COLO829 (cell line): ENCODE measurements at regions not wholly inside any gene's neighbourhood (a gene's known extent, or its start where the extent isn't known, plus 50 kb on each side); places are given as distances from the start of the nearest gene placed in this dataset.
"Not testable (repeated sequence)": the region's sequence is repeated elsewhere in the genome, so short reads cannot be mapped to it uniquely, and the experiment has no call there.

Source experiments
- DNase-seq: peaks from one replicate; pipeline ENCODE4 v3.0.0; 2012; ENCODE audit warnings: low spot score

GRCh38 chr9:29609282-29609681 is 2036.0 kb upstream of the C9orf72 start:
- DNase-seq = no peak

GRCh38 chr9:29613773-29614172 is 2040.5 kb upstream of the C9orf72 start:
- DNase-seq = no peak

GRCh38 chr9:29616844-29617243 is 2043.6 kb upstream of the C9orf72 start:
- no peak for DNase-seq

GRCh38 chr9:29625292-29625731 is 2052.0 kb upstream of the C9orf72 start:
- DNase-seq = no peak

GRCh38 chr9:29625931-29626330 is 2052.7 kb upstream of the C9orf72 start:
- no peak for DNase-seq

DNA sequence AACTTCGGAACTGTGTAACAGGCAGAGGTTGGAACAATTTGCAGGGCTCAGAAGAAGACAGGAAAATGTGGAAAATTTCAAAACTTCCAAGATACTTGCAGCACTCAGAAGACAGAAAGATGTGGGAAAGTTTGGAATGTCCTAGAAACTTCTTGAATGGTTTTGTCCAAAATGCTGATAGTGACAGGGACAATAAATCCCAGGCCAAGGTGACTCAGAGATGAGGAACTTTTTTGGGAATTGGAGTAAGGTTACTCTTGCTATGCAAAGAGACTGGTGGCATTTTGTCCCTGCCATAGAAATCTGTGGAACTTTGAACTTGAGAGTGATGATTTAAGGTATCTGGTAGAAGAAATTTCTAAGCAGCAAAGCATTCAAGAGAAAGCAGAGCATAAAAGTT is 2055.6 kb upstream of the C9orf72 start:
- DNase-seq = not testable (repeated sequence)

DNA sequence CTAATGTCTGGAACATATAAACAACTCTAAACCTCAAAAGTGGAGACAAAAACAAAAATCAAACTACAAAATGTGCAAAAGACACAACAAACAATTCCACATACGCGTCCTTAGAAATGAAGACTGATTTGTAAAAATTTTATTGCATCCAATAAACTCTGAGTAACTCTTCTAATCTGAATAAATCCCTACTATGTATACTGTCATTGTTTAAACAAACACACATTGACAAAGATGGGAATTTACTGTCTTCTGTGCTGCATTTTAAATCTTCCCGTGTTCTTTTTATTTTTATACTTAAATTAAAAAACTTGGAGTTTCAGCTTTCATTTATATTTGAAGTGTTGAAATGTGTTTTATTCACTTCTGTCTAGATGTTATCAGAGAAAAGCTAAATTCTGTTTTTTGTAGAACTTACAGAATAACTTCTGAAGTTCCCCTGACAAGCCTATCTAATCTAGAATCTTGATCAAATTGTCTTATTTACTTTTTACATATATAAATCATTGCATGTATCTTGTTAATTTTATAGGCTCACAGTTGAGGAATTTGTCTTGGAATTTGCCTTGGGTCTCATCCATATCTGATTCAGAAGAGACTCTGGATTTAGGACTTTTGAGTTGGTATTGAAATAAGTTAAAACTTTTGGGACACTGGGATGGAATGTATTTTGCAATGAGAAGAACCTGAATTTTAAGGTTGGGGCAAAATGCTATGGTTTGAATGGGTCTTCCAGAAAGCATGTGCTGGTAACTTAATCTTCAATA is 2064.4 kb upstream of the C9orf72 start:
- DNase-seq = no peak

- no peak for DNase-seq
These were observed 2067.2 kb upstream of the C9orf72 start for GRCh38 chr9:29640507-29640906.

- DNase-seq = no peak
These were observed 2071.2 kb upstream of the C9orf72 start for GRCh38 chr9:29644514-29644913.

DNA sequence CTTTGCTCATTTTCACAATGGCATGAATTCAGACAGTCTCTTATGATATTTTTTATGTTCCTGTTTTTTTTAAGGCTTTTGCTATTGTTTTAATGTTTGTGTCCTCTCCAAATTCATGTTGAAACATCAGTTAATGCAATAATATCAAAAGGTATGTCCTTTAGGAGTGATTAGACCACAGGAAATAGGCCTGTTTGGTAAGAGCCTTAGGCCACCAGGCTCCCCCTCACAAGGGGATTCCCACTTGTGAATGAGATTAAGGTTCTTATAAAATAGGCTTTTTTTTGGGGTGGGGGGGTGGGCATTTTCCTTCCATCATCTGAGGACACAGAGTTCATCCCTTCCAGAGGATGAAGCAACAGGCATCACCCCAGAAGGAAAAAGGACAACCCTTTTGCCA is 2074.2 kb upstream of the C9orf72 start:
- no peak for DNase-seq

DNA sequence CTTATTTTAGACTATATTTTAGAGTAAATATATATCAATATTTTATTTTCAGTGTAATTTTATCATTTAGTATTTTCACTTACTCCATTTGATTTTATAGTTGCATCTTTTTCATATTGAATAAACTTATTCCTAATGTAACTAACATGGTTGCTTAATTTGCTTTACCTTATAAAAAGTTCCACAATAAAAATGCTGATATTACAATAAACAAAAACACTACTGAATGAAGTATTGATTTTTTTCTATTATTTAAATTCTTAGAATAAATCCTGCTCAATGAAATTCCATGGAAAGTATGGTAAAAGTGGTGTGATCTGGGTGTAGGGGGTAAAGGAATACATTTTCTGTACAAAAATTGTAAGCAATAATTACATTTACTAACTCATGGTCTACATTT is 2074.9 kb upstream of the C9orf72 start:
- DNase-seq = no peak

DNA sequence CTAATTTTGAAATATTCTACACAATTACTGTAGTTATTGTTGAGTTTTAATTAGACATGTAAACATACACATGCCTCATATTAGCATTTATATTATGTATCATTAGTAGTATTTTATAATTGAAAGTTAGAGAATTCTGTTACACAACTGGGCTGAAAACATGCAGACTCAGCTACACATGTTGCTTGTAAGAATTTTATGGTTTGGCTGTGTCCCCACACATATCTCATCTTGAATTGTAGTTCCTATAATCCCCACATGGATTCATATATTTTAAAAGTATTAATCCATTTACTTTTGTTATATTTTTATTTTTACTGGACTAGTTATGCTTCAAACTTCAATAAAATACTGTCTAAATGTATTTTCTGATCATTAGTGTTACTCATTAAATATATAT is 2075.3 kb upstream of the C9orf72 start:
- no peak for DNase-seq

DNA sequence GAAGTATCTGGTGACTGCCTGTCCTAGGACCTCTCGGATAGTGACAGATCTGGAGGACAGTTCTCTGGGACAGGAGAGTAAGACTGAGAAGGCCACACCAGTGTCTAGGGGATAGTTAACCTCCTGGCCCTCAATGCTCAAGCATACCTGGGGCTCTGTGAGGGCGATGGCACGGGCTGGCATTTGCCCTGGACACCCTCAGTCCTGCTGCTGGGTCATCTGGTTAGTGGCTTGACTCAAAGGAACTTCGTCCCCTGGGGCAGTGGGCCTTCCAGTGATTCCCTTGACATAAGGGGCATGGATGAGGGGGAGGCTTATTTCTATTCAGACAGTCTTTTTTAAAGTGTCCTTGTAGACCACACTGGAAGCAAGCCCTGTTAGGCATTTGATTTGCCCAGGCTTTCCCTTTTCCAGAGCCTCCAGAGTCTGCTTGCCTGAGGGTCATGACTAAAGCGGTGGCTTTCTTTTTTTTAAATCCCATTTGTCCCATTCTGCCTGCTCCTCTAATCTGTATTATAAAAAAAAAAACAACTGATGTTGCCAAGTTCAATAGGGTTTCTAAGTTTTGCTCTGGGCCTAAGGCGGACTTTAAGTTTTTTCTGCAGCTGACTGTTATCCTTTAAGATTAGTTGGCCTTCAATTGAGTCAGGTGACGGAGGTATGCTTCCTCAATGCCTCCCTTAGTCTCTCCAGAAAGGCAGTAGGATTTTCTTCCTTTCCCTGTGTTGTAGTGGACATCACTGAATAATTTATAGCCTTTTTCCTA is 2083.5 kb upstream of the C9orf72 start:
- no peak for DNase-seq

GRCh38 chr9:29657821-29658220 is 2084.5 kb upstream of the C9orf72 start:
- no peak for DNase-seq

DNA sequence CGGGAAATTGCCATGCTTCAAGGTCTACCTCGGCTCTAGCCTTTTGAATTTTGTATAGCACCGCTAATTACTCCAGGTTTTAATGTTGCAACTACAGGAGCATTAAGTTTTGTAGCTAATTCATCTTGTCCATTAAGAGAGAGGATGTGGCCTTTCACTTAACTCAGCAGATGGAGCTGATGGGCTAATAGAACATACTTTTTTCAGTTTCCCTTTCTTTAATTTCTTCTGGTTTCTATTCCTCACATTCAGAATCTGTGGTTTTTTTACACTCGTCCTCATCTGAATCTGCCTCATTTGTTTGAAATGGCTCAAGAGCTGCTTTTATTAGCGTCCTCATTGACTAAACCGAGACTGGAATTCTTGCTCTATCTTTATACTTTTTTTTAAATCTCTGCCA is 2085.7 kb upstream of the C9orf72 start:
- DNase-seq = no peak

GRCh38 chr9:29659736-29660135 is 2086.5 kb upstream of the C9orf72 start:
- no peak for DNase-seq

DNA sequence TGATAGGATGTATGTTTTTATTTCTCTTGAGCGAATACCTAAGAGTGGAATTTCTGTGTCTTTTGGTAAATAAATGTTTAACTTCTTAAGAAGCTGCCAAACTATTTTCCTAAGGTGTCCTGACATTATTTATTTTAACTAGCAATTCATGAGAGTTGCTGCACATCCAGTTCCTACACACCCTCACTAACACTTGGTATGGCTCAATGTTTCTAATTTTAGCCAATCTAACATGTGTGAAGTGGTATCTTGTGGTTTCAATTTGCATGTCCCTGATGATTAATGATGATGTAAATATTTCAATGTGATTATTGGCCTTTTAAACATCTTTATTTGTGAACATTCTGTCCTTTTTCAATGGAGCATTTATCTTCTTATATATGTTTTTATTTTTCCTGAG is 2095.5 kb upstream of the C9orf72 start:
- no peak for DNase-seq

GRCh38 chr9:29669613-29670012 is 2096.3 kb upstream of the C9orf72 start:
- DNase-seq = no peak

- DNase-seq = no peak
These were observed 2112.2 kb upstream of the C9orf72 start for GRCh38 chr9:29685531-29685930.

- no peak for DNase-seq
These were observed 2117.9 kb upstream of the C9orf72 start for GRCh38 chr9:29691145-29691544.

DNA sequence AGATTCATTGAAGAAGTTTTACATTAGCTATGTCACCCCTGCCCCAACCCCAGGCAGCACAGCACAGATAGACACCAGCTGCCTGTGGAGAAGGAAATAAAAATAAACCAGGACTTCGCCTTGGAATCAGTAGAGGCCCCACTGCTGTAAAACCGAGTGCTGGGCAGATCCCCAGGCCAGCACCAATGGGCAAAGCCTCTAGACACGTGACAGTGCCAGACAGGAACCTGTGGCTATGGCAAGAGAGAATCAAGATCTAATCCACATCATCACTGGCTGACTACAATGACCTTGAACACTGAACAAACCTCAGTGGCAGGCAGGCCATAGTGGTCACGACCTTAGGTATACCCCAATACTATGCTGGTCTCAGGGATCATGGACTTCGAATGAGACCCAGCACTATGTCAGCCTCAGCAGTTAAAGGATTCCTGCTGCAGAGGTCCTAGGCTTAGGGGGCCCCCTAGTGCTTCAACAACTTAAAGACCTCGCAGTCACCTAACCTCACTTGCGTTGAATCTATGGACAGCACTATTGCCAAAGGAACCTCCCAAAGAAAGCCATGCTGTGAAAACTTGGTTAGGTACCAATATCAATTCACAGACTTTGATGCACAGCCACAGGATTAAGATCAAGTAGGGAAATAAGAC is 2118.6 kb upstream of the C9orf72 start:
- no peak for DNase-seq

DNA sequence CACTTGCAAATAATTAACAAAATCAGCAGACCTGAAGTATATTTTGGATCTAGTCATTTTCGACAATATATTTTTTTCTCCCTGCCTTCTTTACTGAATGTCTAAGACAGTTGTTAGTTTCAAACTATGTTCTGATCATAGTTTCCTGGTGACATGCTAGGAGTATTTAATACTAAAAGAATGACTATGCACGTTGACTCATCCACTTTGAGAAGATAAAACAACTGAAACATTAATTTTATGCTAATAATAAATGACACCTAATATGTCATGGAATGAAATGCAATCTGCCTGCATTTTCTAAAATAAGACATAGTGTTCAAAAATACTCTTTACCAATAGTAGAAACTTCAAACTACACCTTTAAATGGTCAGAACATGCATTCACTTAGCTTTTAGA is 2123.7 kb upstream of the C9orf72 start:
- DNase-seq = no peak

DNA sequence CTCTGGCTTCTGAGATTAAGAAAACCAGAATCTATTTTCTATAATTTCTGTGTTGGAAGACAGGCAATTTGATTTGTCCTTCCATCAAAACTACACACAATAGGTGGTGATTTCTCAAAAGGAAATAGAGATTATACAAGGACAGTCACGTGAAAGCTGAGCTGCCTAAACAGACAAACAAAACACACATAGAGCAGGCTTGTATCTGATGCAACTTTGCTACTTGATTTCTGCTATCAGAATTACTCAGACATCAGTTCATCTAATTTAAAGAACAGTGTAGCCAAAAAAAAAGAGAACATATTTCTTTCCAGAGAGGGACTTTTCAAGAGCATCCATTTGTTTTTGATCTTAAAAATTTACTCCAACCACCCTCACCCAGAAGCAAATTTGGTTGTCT is 2128.3 kb upstream of the C9orf72 start:
- DNase-seq = no peak
